ENCODE measurements at regions not wholly inside any gene's neighbourhood (a gene's known extent, or its start where the extent isn't known, plus 50 kb on each side); places are given as distances from the start of the nearest gene placed in this dataset.
A peak's percentile ranks its signal among the peaks of the same experiment; 100 is the strongest.

DNA sequence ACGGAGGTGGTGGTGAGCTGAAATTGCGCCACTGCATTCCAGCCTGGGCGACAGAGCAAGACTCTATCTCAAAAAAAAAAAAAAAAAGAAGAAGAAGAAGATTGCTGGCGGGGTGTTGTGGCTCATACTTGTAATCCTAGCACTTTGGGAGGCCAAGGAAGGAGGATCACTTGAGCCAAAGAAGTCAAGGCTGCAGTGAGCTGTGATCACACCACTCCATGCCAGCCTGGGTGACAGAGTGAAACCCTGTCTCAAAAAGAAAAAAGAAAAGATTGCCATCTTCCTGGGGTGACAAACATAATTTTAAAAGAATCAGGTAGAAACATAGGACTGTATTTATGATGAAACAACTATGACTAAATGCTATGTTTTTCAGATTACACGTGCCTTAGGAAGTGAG, 55.1 kb upstream of the EML4 start:
- no peaks in the 10 kb centered on the region for H3K36me3 ChIP-seq
- intact Hi-C loops (cut with DNase I) = no loop called here
- ATAC-seq = no peak
- H3K27me3 ChIP-seq = no peaks in the 10 kb centered on the region
- no peak overlapping the region for H3K27ac ChIP-seq
- no peaks in the 10 kb centered on the region for H3K9me3 ChIP-seq
- no peak overlapping the region for H3K4me3 ChIP-seq
- TF ChIP-seq, protein P1, sequence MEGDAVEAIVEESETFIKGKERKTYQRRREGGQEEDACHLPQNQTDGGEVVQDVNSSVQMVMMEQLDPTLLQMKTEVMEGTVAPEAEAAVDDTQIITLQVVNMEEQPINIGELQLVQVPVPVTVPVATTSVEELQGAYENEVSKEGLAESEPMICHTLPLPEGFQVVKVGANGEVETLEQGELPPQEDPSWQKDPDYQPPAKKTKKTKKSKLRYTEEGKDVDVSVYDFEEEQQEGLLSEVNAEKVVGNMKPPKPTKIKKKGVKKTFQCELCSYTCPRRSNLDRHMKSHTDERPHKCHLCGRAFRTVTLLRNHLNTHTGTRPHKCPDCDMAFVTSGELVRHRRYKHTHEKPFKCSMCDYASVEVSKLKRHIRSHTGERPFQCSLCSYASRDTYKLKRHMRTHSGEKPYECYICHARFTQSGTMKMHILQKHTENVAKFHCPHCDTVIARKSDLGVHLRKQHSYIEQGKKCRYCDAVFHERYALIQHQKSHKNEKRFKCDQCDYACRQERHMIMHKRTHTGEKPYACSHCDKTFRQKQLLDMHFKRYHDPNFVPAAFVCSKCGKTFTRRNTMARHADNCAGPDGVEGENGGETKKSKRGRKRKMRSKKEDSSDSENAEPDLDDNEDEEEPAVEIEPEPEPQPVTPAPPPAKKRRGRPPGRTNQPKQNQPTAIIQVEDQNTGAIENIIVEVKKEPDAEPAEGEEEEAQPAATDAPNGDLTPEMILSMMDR (IDR thresholded peaks at IDR 0.05) = no peak
- WGBS, 2 donors = 87 to 93% methylated on average over 5 of the region's 5 CpGs
- peaks cover 6 to 18% (median 12%) of the 10 kb centered on the region in 3 donors for H3K4me1 ChIP-seq
- FAIRE-seq = no peak
- no peak for DNase-seq

- ATAC-seq = no peak
Observed at GRCh38 chr2:42115588-42115987, 53.6 kb upstream of the EML4 start.

GRCh38 chr2:42116195-42117181, 52.7 kb upstream of the EML4 start:
- Histone ChIP-seq H3K9me3 (no peaks in the 10 kb centered on the region), H3K27me3 (no peaks in the 10 kb centered on the region), H3K36me3 (no peaks in the 10 kb centered on the region), H3K4me3 (no peak overlapping the region), H3K4me1 (peaks cover 6 to 18% (median 12%) of the 10 kb centered on the region in 3 donors), H3K27ac (no peak overlapping the region)
- intact Hi-C loops (cut with DNase I) = no loop called here
- ATAC-seq (peak in 2 of 4 donors; percentile 32 to 39), FAIRE-seq (no peak), DNase-seq (no peak)
- TF ChIP-seq, protein P1 (IDR thresholded peaks at IDR 0.05) = no peak
- 63 to 72% methylated on average over 5 of the region's 5 CpGs for WGBS, 2 donors

More at GRCh38 chr2:42115588-42115987, 53.6 kb upstream of the EML4 start:
- WGBS, 2 donors = 83 to 88% methylated on average over 4 of the region's 4 CpGs
- Histone ChIP-seq H3K9me3 (no peaks in the 10 kb centered on the region), H3K4me3 (no peak overlapping the region), H3K27ac (no peak overlapping the region), H3K4me1 (peaks cover 6 to 18% (median 12%) of the 10 kb centered on the region in 3 donors), H3K27me3 (no peaks in the 10 kb centered on the region), H3K36me3 (no peaks in the 10 kb centered on the region)
- no peak for FAIRE-seq
- TF ChIP-seq, protein P1 (IDR thresholded peaks at IDR 0.05) = no peak
- intact Hi-C loops (cut with DNase I) = no loop called here
- no peak for DNase-seq

DNA sequence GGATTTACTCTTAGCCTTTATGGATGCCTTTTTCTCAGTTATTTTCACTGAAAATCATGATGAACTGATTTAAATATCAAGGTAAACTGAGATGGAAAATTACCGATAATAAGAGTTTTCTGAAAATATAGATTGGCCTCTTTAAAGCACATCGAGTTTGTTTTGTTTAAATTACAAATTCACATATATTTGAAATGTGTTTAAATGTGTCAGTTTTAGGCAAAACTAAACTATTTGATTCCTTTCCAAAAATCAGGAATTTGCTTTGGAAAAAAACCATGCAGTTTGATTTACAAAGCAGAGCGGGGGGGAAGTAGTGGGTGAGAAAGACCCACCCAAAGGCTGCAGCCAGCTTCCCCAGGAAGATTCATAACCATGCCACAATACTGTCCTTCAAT, 52.0 kb upstream of the EML4 start:
- WGBS, 2 donors = 81 to 87% methylated on average over 3 of the region's 3 CpGs
- Histone ChIP-seq H3K27ac (peak overlapping the region in 1 of 4 donors; percentile 57), H3K36me3 (no peaks in the 10 kb centered on the region), H3K27me3 (no peaks in the 10 kb centered on the region), H3K4me1 (peaks cover 6 to 18% (median 12%) of the 10 kb centered on the region in 3 donors), H3K9me3 (no peaks in the 10 kb centered on the region), H3K4me3 (no peak overlapping the region)
- ATAC-seq (no peak), FAIRE-seq (no peak), DNase-seq (no peak)
- TF ChIP-seq, protein P1 (IDR thresholded peaks at IDR 0.05) = no peak
- intact Hi-C loops (cut with DNase I) = no loop called here
